Effector CD8-positive, alpha-beta T cell (primary cell): ENCODE measurements at regions not wholly inside any gene's neighbourhood (a gene's known extent, or its start where the extent isn't known, plus 50 kb on each side); places are given as distances from the start of the nearest gene placed in this dataset.
"Not testable (repeated sequence)": the region's sequence is repeated elsewhere in the genome, so short reads cannot be mapped to it uniquely, and the experiment has no call there.

Experiments
- DNase-seq: peaks from one replicate; lab custom pipeline; 2025; lab: John Stamatoyannopoulos, UW

DNA sequence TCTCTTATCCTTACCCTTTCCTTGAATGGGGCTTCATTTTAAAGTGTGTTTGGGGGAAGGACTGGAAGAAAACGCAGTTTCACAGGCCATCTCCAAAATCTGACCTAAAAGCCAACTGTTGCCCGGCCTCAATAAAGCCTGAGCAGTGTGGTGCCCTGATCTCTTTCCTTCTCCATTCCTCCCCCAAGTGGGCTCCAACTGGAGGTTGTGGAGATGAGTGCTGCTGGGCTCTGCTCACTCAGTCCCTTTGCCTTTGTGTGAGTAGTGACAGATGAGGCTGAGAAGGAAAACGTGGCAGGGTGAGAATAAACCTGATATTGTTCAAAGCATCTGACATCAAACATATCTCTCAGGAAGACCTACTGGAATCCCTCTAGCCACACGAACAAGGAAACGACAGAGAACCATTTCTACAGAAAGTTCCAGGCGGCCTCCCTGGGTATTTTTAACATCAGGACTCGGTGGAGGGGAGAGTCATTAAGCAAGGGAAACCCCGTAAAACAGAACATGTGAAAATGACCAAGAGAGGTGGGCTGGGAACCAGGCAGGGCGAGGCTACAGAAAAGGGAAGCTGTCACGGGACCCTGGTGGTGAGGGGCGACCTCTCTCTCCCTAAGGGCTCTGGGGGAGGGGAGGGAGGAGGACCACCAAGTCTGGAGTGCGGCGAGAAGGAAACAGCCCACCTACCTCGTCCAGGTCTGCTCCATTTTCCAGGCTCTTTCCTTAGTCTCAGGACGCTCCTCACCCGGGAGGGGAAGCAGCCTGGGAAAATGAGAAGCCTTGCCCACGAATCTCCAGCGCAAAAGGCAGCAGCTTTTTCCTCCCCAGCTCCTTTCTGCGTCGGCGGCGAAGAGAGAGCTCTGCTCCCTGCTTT lies 59.1 kb upstream of the NBPF26 start:
- DNase-seq, result not testable (repeated sequence)

DNA sequence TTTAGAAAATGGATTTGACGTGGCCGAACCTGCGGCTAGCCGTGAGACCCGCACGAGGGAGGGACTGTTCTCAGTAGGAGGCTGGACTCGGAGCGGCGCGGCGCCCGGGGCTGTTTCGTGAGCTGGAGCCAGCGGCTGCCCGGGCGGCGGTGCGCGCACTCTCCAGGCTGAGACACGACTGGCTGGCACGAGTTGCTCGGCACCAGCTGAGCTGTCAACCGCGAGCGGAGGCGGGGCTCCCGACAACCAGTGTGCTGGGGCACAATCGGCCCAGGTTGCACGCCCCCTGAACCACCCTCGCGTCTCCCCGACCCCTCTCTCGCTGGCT lies 58.5 kb upstream of the NBPF26 start:
- not testable (repeated sequence) for DNase-seq

DNA sequence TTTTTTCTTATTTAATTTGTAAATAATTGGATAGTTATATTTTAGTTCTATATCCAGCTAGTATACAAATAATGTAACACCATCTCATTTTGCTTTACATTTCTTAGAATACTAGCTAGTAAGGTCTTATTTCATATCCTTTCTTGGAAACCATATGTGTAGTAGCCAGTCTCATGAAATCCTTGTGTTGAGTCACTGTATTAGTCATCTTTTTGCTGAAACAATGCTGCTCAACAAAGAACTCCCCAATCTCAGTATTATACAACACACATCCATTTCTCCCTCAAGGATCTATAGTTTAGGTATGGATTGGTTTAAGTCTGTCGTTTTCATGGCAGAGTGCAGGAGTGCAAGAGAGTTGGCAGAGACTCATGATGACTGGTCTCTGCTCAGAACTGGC lies 55.6 kb upstream of the NBPF26 start:
- not testable (repeated sequence) for DNase-seq
